Amygdala (tissue), 56 donors: ENCODE measurements at regions not wholly inside any gene's neighbourhood (a gene's known extent, or its start where the extent isn't known, plus 50 kb on each side); places are given as distances from the start of the nearest gene placed in this dataset.
"Not testable (repeated sequence)": the region's sequence is repeated elsewhere in the genome, so short reads cannot be mapped to it uniquely, and the experiment has no call there.

Source experiments
- DNase-seq, 56 donors: peaks; one replicate each; lab custom pipeline; 2025; lab: John Stamatoyannopoulos, UW

- DNase-seq: no peak
These were observed 1521.3 kb downstream of the AMY1C start for GRCh38 chr1:105270966-105271365.

GRCh38 chr1:105272376-105272775 is 1522.7 kb downstream of the AMY1C start:
- DNase-seq: not testable (repeated sequence)

DNA sequence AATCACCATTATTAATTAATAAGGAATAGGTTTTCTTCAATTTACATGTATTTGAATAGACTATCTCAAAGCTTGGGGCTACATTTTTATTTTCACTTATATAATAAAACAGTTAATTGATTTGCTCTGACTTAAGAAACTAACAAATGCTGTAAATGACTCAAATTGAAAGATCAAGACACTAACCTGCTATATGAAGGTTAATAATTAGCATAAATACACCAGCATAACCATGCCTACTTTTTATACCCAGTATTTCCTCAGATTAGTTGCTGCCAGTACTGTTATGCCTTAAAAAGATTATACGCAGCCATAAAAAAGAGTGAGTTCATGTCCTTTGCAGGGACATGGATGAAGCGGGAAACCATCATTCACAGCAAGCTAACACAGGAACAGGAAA is 1545.1 kb downstream of the AMY1C start:
- DNase-seq: no peak

DNA sequence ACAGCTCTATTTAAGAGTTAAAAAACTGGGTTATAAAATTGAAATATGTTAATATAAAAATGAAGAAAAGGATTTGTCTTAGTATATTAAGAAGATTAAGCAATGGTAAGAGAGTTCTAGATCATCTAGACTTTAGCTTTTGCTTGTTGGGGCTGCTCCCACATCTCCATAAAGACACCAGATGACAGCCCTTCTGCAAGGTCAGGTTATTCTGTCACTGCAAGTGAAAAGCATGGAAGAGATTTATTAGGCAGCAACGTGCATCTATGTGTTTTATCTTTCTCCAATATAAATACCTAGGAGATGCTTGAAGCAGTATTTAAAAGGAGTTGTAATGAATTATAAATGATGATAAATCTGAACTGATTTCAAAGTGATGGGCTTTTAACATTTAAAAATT is 1560.4 kb downstream of the AMY1C start:
- DNase-seq: no peak

DNA sequence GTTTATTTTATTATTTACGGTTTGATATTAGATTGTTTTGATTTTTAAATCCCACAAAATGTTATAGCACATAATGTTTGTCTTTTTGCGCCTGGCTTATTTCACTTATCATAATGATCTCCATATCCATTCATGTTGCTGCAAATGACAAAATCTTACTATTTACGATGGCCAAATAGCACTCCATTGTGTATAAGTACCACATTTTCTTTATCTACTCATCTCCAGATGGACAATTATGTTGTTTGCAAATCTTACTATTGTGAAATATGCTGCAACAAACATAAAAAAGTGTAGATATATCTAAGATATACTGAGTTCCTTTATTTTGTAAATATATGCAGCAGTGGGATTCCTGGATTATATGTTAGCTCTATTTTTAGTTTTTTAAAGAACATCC is 1568.3 kb downstream of the AMY1C start:
- DNase-seq: no peak

GRCh38 chr1:105326886-105327285 is 1577.2 kb downstream of the AMY1C start:
- DNase-seq: no peak

- no peak for DNase-seq
These were observed 1587.7 kb downstream of the AMY1C start for GRCh38 chr1:105337420-105337819.

DNA sequence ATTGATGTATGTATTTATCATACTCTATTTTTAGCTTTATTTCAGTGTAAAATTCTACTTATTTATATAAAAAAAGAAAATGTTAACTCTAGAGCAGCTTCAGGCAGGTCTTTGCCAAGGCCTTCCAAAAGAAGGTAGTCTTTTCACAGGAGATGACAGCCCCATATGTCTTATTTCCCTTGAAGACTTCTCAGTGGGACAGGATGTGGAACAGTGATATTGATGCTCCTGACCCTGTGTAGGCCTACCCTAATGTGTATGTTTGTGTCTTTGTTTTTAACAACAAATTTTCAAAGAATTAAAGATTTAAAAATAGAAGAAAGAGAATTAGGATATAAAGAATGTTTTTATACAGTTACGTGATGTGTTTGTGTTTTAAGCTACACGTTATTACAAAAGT is 1593.6 kb downstream of the AMY1C start:
- no peak for DNase-seq

DNA sequence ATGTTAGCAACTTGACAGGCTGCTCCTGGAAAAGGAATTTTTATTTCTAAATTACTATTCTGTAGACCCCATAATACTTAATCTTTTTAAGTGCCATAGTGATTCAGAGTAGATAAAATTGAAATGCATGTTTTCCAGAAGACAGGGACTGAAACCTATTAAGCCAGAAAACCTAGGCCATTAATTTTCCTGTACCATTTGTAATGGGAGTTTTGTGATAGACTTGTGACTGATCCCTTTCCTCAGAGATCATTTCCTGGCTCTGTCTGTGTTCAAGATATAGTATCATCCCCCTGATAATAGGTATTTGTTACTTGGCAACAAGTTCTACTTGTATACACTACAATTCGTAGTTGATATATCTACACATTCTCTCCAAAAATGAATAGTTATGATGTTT is 1609.8 kb downstream of the AMY1C start:
- no peak for DNase-seq

GRCh38 chr1:105362438-105362837 is 1612.7 kb downstream of the AMY1C start:
- DNase-seq: no peak

- no peak for DNase-seq
These were observed 1618.7 kb downstream of the AMY1C start for GRCh38 chr1:105368446-105368845.

GRCh38 chr1:105373681-105374080 is 1624.0 kb downstream of the AMY1C start:
- DNase-seq: no peak

DNA sequence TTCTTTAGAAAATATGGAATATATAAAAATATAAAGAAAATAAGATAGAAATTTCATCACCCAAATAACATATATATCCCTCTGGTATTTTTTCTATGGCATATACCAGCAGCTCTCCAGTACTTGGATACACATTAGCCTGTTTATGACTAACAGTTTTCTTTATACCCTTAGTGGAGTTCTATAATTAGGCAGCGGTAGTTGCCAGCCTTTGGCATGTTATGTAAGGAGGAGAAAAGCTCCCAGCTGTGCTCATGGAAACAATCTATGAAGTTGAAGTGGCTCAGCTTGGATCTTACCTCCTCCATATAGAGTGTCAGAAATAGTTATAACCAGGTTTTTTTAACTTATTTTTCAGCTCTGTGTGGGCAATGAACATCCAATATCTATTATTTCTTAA is 1636.8 kb downstream of the AMY1C start:
- peak in 5 of 56 donors; percentile 0 to 33 (median 6) for DNase-seq

- no peak for DNase-seq
These were observed 1646.3 kb downstream of the AMY1C start for GRCh38 chr1:105396001-105396400.

GRCh38 chr1:105398909-105399308 is 1649.2 kb downstream of the AMY1C start:
- DNase-seq: no peak

- DNase-seq: no peak
These were observed 1650.0 kb downstream of the AMY1C start for GRCh38 chr1:105399716-105400115.

- no peak for DNase-seq
These were observed 1640.2 kb upstream of the PRMT6 start for GRCh38 chr1:105416261-105416660.

- DNase-seq: no peak
These were observed 1637.4 kb upstream of the PRMT6 start for GRCh38 chr1:105419030-105419429.

DNA sequence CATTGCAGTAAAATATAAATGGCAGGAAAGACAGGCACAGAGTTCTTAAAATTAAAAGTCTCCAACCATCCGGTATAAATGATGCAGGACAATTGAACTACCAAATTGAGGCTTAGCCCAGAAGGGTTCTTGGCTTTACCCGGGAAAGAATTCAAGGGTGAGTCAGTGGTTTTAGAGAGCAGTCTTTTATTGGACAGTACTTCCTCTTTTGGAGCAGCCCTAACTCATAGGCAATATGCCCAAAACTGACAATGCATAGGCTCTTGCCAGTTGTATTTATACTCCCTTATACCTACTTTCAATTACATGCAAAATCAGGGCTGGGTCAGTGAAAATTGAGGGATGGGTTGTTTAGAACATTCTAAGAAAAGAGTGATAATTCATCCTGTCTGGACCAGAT is 1628.9 kb upstream of the PRMT6 start:
- no peak for DNase-seq

DNA sequence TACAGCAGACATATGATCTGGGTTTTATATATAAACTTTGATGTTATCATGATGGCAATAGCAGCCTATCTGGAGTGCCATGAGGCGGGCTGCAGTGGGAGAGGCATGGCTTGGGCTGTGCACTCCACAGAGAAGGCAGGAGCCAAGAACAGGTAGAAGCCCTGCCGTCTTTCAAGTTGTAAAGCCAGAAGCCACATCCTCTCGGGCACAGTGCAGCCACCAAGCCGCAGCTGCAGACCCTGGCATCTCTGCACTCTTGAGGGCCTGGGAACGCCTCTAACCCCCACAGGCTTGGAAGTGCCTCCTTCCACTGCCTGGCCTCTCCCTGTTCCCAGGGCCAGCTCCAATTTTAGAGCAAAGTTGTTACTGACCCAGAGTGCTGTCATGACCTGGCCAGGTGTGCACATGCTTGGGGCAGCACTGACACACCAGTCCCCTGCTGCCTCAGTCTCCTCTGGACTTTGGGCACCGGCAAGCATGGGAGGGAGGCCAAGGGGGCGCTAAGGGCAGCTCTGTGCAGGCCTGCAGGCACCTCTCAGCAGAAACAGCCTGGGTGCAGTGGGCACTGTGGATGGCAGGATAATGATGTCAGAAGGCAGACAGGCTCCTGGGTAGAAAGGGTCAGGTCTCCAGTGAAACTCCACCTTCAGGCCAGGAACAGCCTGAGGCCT is 1619.8 kb upstream of the PRMT6 start:
- no peak for DNase-seq

- no peak for DNase-seq
These were observed 1618.6 kb upstream of the PRMT6 start for GRCh38 chr1:105437847-105438246.

DNA sequence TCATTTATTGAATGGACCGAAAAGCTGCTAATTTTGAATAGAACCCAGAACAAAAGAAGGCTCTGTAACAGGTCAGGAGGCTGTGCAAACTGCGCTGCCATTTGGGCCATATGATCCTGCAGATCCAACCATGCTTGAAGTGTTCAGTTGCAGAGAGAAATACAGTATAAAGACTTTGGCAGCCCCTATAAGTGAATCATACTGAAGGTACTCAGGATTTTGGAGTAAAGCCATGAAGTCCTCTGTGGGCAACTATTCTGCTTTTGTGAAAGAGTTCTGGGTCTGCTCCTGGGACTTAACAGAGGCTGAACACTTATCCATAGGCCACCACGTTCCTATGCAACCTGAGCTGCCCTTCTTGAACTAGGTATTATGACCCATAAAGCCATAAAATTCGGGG is 1613.6 kb upstream of the PRMT6 start:
- no peak for DNase-seq

GRCh38 chr1:105459759-105460158 is 1596.7 kb upstream of the PRMT6 start:
- DNase-seq: no peak
